Trophoblast cell (in vitro differentiated cells and primary cell): ENCODE measurements at regions not wholly inside any gene's neighbourhood (a gene's known extent, or its start where the extent isn't known, plus 50 kb on each side); places are given as distances from the start of the nearest gene placed in this dataset.

ENCODE experiments used
- DNase-seq, 2 donors: peaks; one replicate each; pipeline ENCODE4 v3.0.0-alpha.2; 2016
- H2AFZ ChIP-seq: 2 replicates; pipeline ENCODE4 v1.6.1; 2013; ENCODE audit warnings: low read length, moderate library complexity, mild to moderate bottlenecking; ENCODE audit not compliant: insufficient read depth, poor library complexity
- H2AK5ac ChIP-seq: 2 replicates; pipeline ENCODE4 v1.6.1; 2013; ENCODE audit warnings: mild to moderate bottlenecking, low read length
- H2BK120ac ChIP-seq: 2 replicates; pipeline ENCODE4 v1.6.1; 2013; ENCODE audit warnings: low read length, mild to moderate bottlenecking, moderate library complexity; ENCODE audit not compliant: insufficient read depth, poor library complexity
- H2BK12ac ChIP-seq: 2 replicates; pipeline ENCODE4 v1.6.1; 2013; ENCODE audit warnings: mild to moderate bottlenecking, low read length, moderate library complexity
- H2BK5ac ChIP-seq: 2 replicates; pipeline ENCODE4 v1.6.1; 2013; ENCODE audit warnings: low read length, low read depth, moderate library complexity, mild to moderate bottlenecking; ENCODE audit not compliant: poor library complexity
- H3K14ac ChIP-seq: 2 replicates; pipeline ENCODE4 v1.6.1; 2013; ENCODE audit warnings: mild to moderate bottlenecking, low read length
- H3K18ac ChIP-seq: 2 replicates; pipeline ENCODE4 v1.6.1; 2013; ENCODE audit warnings: mild to moderate bottlenecking, low read length
- H3K23ac ChIP-seq: 2 replicates; pipeline ENCODE4 v1.6.1; 2013; ENCODE audit warnings: low read length
- H3K27ac ChIP-seq: 2 replicates; pipeline ENCODE4 v1.5.1; 2013; ENCODE audit warnings: low read depth, mild to moderate bottlenecking, inconsistent platforms, low read length, moderate library complexity
- H3K27me3 ChIP-seq: 2 replicates; pipeline ENCODE4 v1.6.1; 2013; ENCODE audit warnings: inconsistent platforms, mild to moderate bottlenecking, low read length, moderate library complexity; ENCODE audit not compliant: insufficient read depth
- H3K36me3 ChIP-seq, 2 experiments: 1 replicate in 1 of 2; 2 replicates in 1 of 2; pipeline ENCODE4 v1.6.1; 2013; ENCODE audit warnings: low read length in 2 of 2, mild to moderate bottlenecking in 2 of 2, moderate library complexity in 1 of 2; ENCODE audit not compliant: insufficient read depth in 2 of 2, control insufficient read depth in 1 of 2
- H3K4ac ChIP-seq: 2 replicates; pipeline ENCODE4 v1.6.1; 2013; ENCODE audit warnings: low read depth, mild to moderate bottlenecking, low read length, moderate library complexity
- H3K4me1 ChIP-seq, 2 experiments: 1 replicate in 1 of 2; 2 replicates in 1 of 2; pipeline ENCODE4 v1.6.1; 2013; ENCODE audit warnings: low read length in 2 of 2, mild to moderate bottlenecking in 2 of 2, moderate library complexity in 1 of 2; ENCODE audit not compliant: insufficient read depth in 2 of 2, control insufficient read depth in 1 of 2
- H3K4me2 ChIP-seq: 2 replicates; pipeline ENCODE4 v1.6.1; 2013; ENCODE audit warnings: inconsistent platforms, mild to moderate bottlenecking, low read length, moderate library complexity
- H3K4me3 ChIP-seq: 2 replicates; pipeline ENCODE4 v1.5.1; 2013; ENCODE audit warnings: mild to moderate bottlenecking, low read depth, low read length, inconsistent platforms
- H3K79me1 ChIP-seq: one replicate; pipeline ENCODE4 v1.6.1; 2013; ENCODE audit warnings: low read length
- H3K79me2 ChIP-seq: 2 replicates; pipeline ENCODE4 v1.6.1; 2013; ENCODE audit warnings: low read length, mild to moderate bottlenecking; ENCODE audit not compliant: control insufficient read depth, insufficient read depth, poor library complexity
- H3K9ac ChIP-seq: 2 replicates; pipeline ENCODE4 v1.6.1; 2013; ENCODE audit warnings: mild to moderate bottlenecking, low read length
- H3K9me3 ChIP-seq: 2 replicates; pipeline ENCODE4 v1.6.1; 2013; ENCODE audit warnings: low read depth, mild to moderate bottlenecking, control low read depth, inconsistent platforms, low read length; ENCODE audit not compliant: insufficient read depth
- H4K12ac ChIP-seq: 2 replicates; pipeline ENCODE4 v1.6.1; 2013; ENCODE audit warnings: low read depth, mild to moderate bottlenecking, low read length, moderate library complexity
- H4K8ac ChIP-seq: 2 replicates; pipeline ENCODE4 v1.6.1; 2013; ENCODE audit warnings: low read depth, mild to moderate bottlenecking, low read length, moderate library complexity
- H4K91ac ChIP-seq: one replicate; pipeline ENCODE4 v1.6.1; 2013; ENCODE audit warnings: low read depth, mild to moderate bottlenecking, low read length, moderate library complexity
- WGBS: extraction: QIAGEN DNeasy Blood & Tissue Kit; methylation state at CpG from one replicate; pipeline ENCODE4 v1.1.7; 2013; ENCODE audit warnings: missing lambda C conversion rate; ENCODE audit not compliant: insufficient read length, insufficient coverage; ENCODE audit errors: extremely low coverage; 5-methylcytosine and 5-hydroxymethylcytosine counted together

GRCh38 chr2:175769200-175769599 is 232.9 kb downstream of the LNPK start:
- H3K79me1 ChIP-seq = peaks cover 2% of the 10 kb centered on the region
- H2AFZ ChIP-seq = no peak overlapping the region
- peaks cover 2 to 3% of the 10 kb centered on the region in 2 experiments for H3K4me1 ChIP-seq
- H3K27me3 ChIP-seq = no peaks in the 10 kb centered on the region
- peak in 1 of 2 donors; percentile 34 for DNase-seq
- no peak overlapping the region for H2BK5ac ChIP-seq
- H3K9ac ChIP-seq = no peak overlapping the region
- H2BK12ac ChIP-seq = no peak overlapping the region
- no peak overlapping the region for H4K91ac ChIP-seq
- H3K9me3 ChIP-seq = no peaks in the 10 kb centered on the region
- peak overlapping the region; percentile 26 for H4K8ac ChIP-seq
- H3K14ac ChIP-seq = no peak overlapping the region
- H3K23ac ChIP-seq = no peak overlapping the region
- H3K4me2 ChIP-seq = no peak overlapping the region
- H2AK5ac ChIP-seq = no peak overlapping the region
- H3K4me3 ChIP-seq = no peak overlapping the region
- H3K4ac ChIP-seq = no peak overlapping the region
- no peak overlapping the region for H3K18ac ChIP-seq
- H3K36me3 ChIP-seq = no peaks in the 10 kb centered on the region
- H2BK120ac ChIP-seq = peak overlapping the region; percentile 15
- H3K27ac ChIP-seq = no peak overlapping the region
- no CpG with 5 or more reads among the region's 1 CpG for WGBS
- H3K79me2 ChIP-seq = no peaks in the 10 kb centered on the region
- no peak overlapping the region for H4K12ac ChIP-seq

- no peak overlapping the region for H2BK120ac ChIP-seq
- no peak overlapping the region for H2AFZ ChIP-seq
- no peaks in the 10 kb centered on the region for H3K9me3 ChIP-seq
- no peak overlapping the region for H3K27ac ChIP-seq
- no peaks in the 10 kb centered on the region for H3K36me3 ChIP-seq
- no peak overlapping the region for H4K12ac ChIP-seq
- H3K27me3 ChIP-seq = no peaks in the 10 kb centered on the region
- no CpG with 5 or more reads among the region's 3 CpGs for WGBS
- DNase-seq = peak in 1 of 2 donors; percentile 19
- no peak overlapping the region for H3K4ac ChIP-seq
- H4K91ac ChIP-seq = no peak overlapping the region
- H3K18ac ChIP-seq = no peak overlapping the region
- no peak overlapping the region for H4K8ac ChIP-seq
- no peak overlapping the region for H3K4me2 ChIP-seq
- H2BK12ac ChIP-seq = no peak overlapping the region
- no peak overlapping the region for H2BK5ac ChIP-seq
- H3K4me1 ChIP-seq = peaks cover 2 to 3% of the 10 kb centered on the region in 2 experiments
- no peak overlapping the region for H3K9ac ChIP-seq
- H2AK5ac ChIP-seq = no peak overlapping the region
- H3K23ac ChIP-seq = no peak overlapping the region
- H3K4me3 ChIP-seq = no peak overlapping the region
- H3K14ac ChIP-seq = no peak overlapping the region
- H3K79me1 ChIP-seq = peaks cover 2% of the 10 kb centered on the region
- H3K79me2 ChIP-seq = no peaks in the 10 kb centered on the region
These were observed 235.2 kb downstream of the LNPK start for GRCh38 chr2:175766880-175767279.

- Histone ChIP-seq H3K9me3 (no peaks in the 10 kb centered on the region), H3K79me2 (no peaks in the 10 kb centered on the region), H3K4me3 (no peak overlapping the region), H4K91ac (no peak overlapping the region), H2BK120ac (no peak overlapping the region), H3K23ac (no peak overlapping the region), H3K4ac (no peak overlapping the region), H2BK5ac (no peak overlapping the region), H3K4me2 (no peak overlapping the region), H3K18ac (no peak overlapping the region), H4K8ac (no peak overlapping the region), H3K9ac (no peak overlapping the region), H2AK5ac (no peak overlapping the region), H2BK12ac (no peak overlapping the region), H2AFZ (no peak overlapping the region), H3K79me1 (no peaks in the 10 kb centered on the region), H3K4me1 (no peaks in the 10 kb centered on the region), H3K27ac (no peak overlapping the region), H4K12ac (no peak overlapping the region), H3K36me3 (no peaks in the 10 kb centered on the region), H3K27me3 (no peaks in the 10 kb centered on the region), H3K14ac (no peak overlapping the region)
- no CpG with 5 or more reads among the region's 4 CpGs for WGBS
- no peak for DNase-seq
These were observed 246.2 kb downstream of the LNPK start for GRCh38 chr2:175755656-175756386.

- DNase-seq = no peak
- Histone ChIP-seq H3K23ac (no peak overlapping the region), H3K27ac (no peak overlapping the region)
These were observed 246.9 kb downstream of the LNPK start for GRCh38 chr2:175755169-175755568.

More at GRCh38 chr2:175755169-175755568, 246.9 kb downstream of the LNPK start:
- Histone ChIP-seq H2AK5ac (no peak overlapping the region), H3K36me3 (no peaks in the 10 kb centered on the region), H3K4me2 (no peak overlapping the region), H2BK5ac (no peak overlapping the region), H3K27me3 (no peaks in the 10 kb centered on the region), H2BK12ac (no peak overlapping the region), H3K4me1 (no peaks in the 10 kb centered on the region), H3K79me2 (no peaks in the 10 kb centered on the region), H3K18ac (no peak overlapping the region), H3K4me3 (no peak overlapping the region), H3K4ac (no peak overlapping the region), H3K9me3 (no peaks in the 10 kb centered on the region), H3K79me1 (no peaks in the 10 kb centered on the region), H2AFZ (no peak overlapping the region), H3K14ac (no peak overlapping the region), H4K91ac (no peak overlapping the region), H4K8ac (no peak overlapping the region), H3K9ac (no peak overlapping the region), H2BK120ac (no peak overlapping the region), H4K12ac (no peak overlapping the region)
